Liver (tissue), 3 donors: ENCODE measurements at regions not wholly inside any gene's neighbourhood (a gene's known extent, or its start where the extent isn't known, plus 50 kb on each side); places are given as distances from the start of the nearest gene placed in this dataset.
"Not testable (repeated sequence)": the region's sequence is repeated elsewhere in the genome, so short reads cannot be mapped to it uniquely, and the experiment has no call there.

ENCODE experiments used
- EGR1 ChIP-seq, 2 donors: IDR thresholded peaks; 2 replicates each; pipeline ENCODE4 v1.6.1; 2016 to 2018; ENCODE audit warnings: antibody characterized with exemption in 2 of 2, low read depth in 2 of 2
- FOXA1 ChIP-seq: IDR thresholded peaks from 2 replicates; pipeline ENCODE4 v1.6.1; 2016; ENCODE audit warnings: antibody characterized with exemption
- HNF4A ChIP-seq, 2 donors: conservative IDR thresholded peaks; 2 replicates each; pipeline ENCODE4 v1.6.1; 2016; ENCODE audit warnings: antibody characterized with exemption in 2 of 2, mild to moderate bottlenecking in 2 of 2
- MAX ChIP-seq: IDR thresholded peaks from 2 replicates; pipeline ENCODE4 v1.6.1; 2016; ENCODE audit warnings: antibody characterized with exemption
- RAD21 ChIP-seq, 2 donors: IDR thresholded peaks; 2 replicates each; pipeline ENCODE4 v1.6.1; 2016; ENCODE audit warnings: antibody characterized with exemption in 2 of 2, mild to moderate bottlenecking in 2 of 2
- REST ChIP-seq: IDR thresholded peaks from 2 replicates; pipeline ENCODE4 v1.6.1; 2016; ENCODE audit warnings: antibody characterized with exemption, mild to moderate bottlenecking
- SP1 ChIP-seq: IDR thresholded peaks from 2 replicates; pipeline ENCODE4 v1.6.1; 2018; ENCODE audit warnings: antibody characterized with exemption, mild to moderate bottlenecking
- YY1 ChIP-seq: IDR thresholded peaks from 2 replicates; pipeline ENCODE4 v1.6.1; 2016; ENCODE audit warnings: antibody characterized with exemption, mild to moderate bottlenecking
- TF ChIP-seq, protein P1 (sequence below): fragments of 150-350 bp; IDR thresholded peaks from 2 replicates; pipeline ENCODE4 v1.5.1; 2017; ENCODE audit warnings: improper control_type of control experiment, low read depth, low read length; ENCODE audit not compliant: missing input control
- TF ChIP-seq, protein P2 (sequence below): IDR thresholded peaks from 2 replicates; pipeline ENCODE4 v1.6.1; 2016; ENCODE audit warnings: antibody characterized with exemption
- donor health status: healthy.
- donor health status: healthy.

GRCh38 chr3:20238199-20238598 lies 52.2 kb upstream of the SGO1 start:
- TF ChIP-seq RAD21 (IDR thresholded peaks at IDR 0.05); MAX; YY1; FOXA1; SP1; HNF4A (conservative IDR thresholded peaks at IDR 0.05); EGR1 (IDR thresholded peaks at IDR 0.05; ENCODE audit: low read depth in 2 of 2); REST: not testable (repeated sequence)
- TF ChIP-seq, protein P1, sequence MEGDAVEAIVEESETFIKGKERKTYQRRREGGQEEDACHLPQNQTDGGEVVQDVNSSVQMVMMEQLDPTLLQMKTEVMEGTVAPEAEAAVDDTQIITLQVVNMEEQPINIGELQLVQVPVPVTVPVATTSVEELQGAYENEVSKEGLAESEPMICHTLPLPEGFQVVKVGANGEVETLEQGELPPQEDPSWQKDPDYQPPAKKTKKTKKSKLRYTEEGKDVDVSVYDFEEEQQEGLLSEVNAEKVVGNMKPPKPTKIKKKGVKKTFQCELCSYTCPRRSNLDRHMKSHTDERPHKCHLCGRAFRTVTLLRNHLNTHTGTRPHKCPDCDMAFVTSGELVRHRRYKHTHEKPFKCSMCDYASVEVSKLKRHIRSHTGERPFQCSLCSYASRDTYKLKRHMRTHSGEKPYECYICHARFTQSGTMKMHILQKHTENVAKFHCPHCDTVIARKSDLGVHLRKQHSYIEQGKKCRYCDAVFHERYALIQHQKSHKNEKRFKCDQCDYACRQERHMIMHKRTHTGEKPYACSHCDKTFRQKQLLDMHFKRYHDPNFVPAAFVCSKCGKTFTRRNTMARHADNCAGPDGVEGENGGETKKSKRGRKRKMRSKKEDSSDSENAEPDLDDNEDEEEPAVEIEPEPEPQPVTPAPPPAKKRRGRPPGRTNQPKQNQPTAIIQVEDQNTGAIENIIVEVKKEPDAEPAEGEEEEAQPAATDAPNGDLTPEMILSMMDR: not testable (repeated sequence)
- TF ChIP-seq, protein P2, sequence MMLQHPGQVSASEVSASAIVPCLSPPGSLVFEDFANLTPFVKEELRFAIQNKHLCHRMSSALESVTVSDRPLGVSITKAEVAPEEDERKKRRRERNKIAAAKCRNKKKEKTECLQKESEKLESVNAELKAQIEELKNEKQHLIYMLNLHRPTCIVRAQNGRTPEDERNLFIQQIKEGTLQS: not testable (repeated sequence)
